Hepatocyte (in vitro differentiated cells): ENCODE measurements at regions not wholly inside any gene's neighbourhood (a gene's known extent, or its start where the extent isn't known, plus 50 kb on each side); places are given as distances from the start of the nearest gene placed in this dataset.

Experiments
- EZH2 ChIP-seq: fragments of 200-600 bp; sonication (generic); IDR thresholded peaks from 2 replicates; pipeline ENCODE4 v1.6.1; 2016; ENCODE audit warnings: antibody characterized with exemption, mild to moderate bottlenecking, borderline replicate concordance
- EZH2phosphoT487 ChIP-seq: fragments of 200-600 bp; sonication (generic); IDR thresholded peaks from one replicate; pipeline ENCODE4 v1.6.1; 2018; ENCODE audit warnings: antibody characterized with exemption, mild to moderate bottlenecking, low read depth, moderate library complexity; ENCODE audit not compliant: unreplicated experiment, severe bottlenecking
- TF ChIP-seq, protein P1 (sequence below): fragments of 200-600 bp; sonication (generic); IDR thresholded peaks from 2 replicates; pipeline ENCODE4 v1.5.1; 2016; ENCODE audit warnings: antibody characterized with exemption, mild to moderate bottlenecking; ENCODE audit not compliant: poor library complexity

GRCh38 chr11:21768388-21768787 lies 424.5 kb upstream of the ANO5 start:
- no peak for TF ChIP-seq EZH2
- TF ChIP-seq, protein P1, sequence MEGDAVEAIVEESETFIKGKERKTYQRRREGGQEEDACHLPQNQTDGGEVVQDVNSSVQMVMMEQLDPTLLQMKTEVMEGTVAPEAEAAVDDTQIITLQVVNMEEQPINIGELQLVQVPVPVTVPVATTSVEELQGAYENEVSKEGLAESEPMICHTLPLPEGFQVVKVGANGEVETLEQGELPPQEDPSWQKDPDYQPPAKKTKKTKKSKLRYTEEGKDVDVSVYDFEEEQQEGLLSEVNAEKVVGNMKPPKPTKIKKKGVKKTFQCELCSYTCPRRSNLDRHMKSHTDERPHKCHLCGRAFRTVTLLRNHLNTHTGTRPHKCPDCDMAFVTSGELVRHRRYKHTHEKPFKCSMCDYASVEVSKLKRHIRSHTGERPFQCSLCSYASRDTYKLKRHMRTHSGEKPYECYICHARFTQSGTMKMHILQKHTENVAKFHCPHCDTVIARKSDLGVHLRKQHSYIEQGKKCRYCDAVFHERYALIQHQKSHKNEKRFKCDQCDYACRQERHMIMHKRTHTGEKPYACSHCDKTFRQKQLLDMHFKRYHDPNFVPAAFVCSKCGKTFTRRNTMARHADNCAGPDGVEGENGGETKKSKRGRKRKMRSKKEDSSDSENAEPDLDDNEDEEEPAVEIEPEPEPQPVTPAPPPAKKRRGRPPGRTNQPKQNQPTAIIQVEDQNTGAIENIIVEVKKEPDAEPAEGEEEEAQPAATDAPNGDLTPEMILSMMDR = no peak
- TF ChIP-seq EZH2phosphoT487 = no peak
